ENCODE measurements at regions not wholly inside any gene's neighbourhood (a gene's known extent, or its start where the extent isn't known, plus 50 kb on each side); places are given as distances from the start of the nearest gene placed in this dataset.

DNA sequence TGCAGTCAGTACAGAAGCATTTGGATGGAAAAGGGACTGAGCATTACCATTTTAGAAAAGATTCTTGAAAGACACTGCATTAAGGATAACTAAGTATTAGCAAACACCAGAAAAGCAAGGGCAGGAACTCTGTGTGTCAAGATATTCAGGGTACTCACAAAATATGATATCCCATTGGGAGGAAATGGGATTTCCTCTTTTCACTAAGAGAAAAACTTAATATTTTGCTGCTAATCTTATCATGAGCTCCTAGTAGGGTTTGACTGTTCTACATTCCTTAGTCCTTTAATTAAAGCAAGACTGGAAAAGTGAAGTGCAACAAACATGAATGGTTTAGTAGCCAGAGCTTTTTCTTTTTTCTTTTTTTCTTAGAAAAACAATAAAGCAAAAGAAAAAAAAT lies 305.9 kb upstream of the ADGRL4 start:
- H3K9me3 ChIP-seq (ENCODE audit: control insufficient read depth in 2 of 3, insufficient read depth in 1 of 3, low read length in 3 of 3): no peaks in the 10 kb centered on the region
- H3K4me1 ChIP-seq (ENCODE audit: control insufficient read depth in 2 of 3, insufficient read depth in 2 of 3, low read depth in 1 of 3, low read length in 3 of 3): no peaks in the 10 kb centered on the region
- FAIRE-seq: no peak
- DNase-seq: peak in 1 of 5 donors; percentile 3
- TF ChIP-seq, protein P1, sequence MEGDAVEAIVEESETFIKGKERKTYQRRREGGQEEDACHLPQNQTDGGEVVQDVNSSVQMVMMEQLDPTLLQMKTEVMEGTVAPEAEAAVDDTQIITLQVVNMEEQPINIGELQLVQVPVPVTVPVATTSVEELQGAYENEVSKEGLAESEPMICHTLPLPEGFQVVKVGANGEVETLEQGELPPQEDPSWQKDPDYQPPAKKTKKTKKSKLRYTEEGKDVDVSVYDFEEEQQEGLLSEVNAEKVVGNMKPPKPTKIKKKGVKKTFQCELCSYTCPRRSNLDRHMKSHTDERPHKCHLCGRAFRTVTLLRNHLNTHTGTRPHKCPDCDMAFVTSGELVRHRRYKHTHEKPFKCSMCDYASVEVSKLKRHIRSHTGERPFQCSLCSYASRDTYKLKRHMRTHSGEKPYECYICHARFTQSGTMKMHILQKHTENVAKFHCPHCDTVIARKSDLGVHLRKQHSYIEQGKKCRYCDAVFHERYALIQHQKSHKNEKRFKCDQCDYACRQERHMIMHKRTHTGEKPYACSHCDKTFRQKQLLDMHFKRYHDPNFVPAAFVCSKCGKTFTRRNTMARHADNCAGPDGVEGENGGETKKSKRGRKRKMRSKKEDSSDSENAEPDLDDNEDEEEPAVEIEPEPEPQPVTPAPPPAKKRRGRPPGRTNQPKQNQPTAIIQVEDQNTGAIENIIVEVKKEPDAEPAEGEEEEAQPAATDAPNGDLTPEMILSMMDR (IDR thresholded peaks at IDR 0.05; ENCODE audit: borderline replicate concordance, extremely low read depth, insufficient read depth): no peak
- intact Hi-C loops (cut with DNase I): no loop called here
- no peaks in the 10 kb centered on the region for H3K36me3 ChIP-seq (ENCODE audit: control insufficient read depth in 2 of 3, insufficient read depth in 3 of 3, low read length in 3 of 3)
- H3K27ac ChIP-seq (ENCODE audit: low read depth in 2 of 2, low read length in 2 of 2): no peak overlapping the region
- no peak overlapping the region for H3K9ac ChIP-seq (ENCODE audit: low read length in 3 of 3)
- no peak overlapping the region for H3K4me3 ChIP-seq (ENCODE audit: low read length in 3 of 3)
- H3K27me3 ChIP-seq (ENCODE audit: control insufficient read depth, insufficient read depth, low read length): no peaks in the 10 kb centered on the region

DNA sequence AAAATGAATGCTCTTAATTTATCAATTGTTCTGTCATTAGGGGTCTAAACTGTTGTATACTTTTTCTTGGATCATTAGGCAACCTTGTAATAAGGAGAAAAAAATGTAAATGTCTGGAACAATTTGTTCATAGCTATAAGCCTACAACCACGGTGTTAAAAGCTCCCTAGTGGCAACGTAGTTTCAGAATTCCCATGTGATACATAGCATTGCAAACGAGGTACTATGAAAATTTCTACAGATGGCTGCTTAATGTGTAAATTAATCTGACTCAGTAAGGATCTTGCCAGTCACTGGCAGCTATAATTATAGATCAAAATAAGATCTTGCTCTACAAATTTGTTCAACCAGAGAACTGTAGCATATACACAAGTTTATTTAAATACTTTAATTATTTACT lies 304.1 kb upstream of the ADGRL4 start:
- H3K4me3 ChIP-seq (ENCODE audit: low read length in 3 of 3): no peak overlapping the region
- DNase-seq (no peak), FAIRE-seq (no peak)
- intact Hi-C loops (cut with DNase I): no loop called here
- TF ChIP-seq, protein P1 (IDR thresholded peaks at IDR 0.05; ENCODE audit: borderline replicate concordance, extremely low read depth, insufficient read depth): no peak
- H3K9ac ChIP-seq (ENCODE audit: low read length in 3 of 3): no peak overlapping the region
- H3K4me1 ChIP-seq (ENCODE audit: control insufficient read depth in 2 of 3, insufficient read depth in 2 of 3, low read depth in 1 of 3, low read length in 3 of 3): no peaks in the 10 kb centered on the region
- no peaks in the 10 kb centered on the region for H3K36me3 ChIP-seq (ENCODE audit: control insufficient read depth in 2 of 3, insufficient read depth in 3 of 3, low read length in 3 of 3)
- H3K9me3 ChIP-seq (ENCODE audit: control insufficient read depth in 2 of 3, insufficient read depth in 1 of 3, low read length in 3 of 3): no peaks in the 10 kb centered on the region
- H3K27me3 ChIP-seq (ENCODE audit: control insufficient read depth, insufficient read depth, low read length): no peaks in the 10 kb centered on the region
- no peak overlapping the region for H3K27ac ChIP-seq (ENCODE audit: low read depth in 2 of 2, low read length in 2 of 2)

DNA sequence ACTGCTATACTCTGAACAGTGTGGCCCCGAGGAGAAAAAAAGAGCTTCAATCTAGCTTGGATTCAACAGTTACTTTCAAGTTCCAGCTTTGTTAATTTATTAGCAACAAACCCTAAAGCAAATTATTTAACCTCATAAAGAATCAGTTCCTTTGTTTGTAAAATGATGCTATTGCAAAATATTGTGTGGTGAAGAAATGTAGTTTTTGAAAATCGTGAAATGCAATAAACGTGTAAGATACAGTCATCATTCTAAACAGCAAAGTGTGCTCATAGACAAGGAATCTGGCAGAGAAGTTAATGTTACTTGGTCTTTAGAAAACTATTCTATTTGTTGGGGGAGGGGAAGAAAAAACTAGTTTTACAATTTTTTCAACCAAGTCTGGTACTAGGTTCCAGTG lies 297.6 kb upstream of the ADGRL4 start:
- no peak overlapping the region for H3K27ac ChIP-seq (ENCODE audit: low read depth in 2 of 2, low read length in 2 of 2)
- no peaks in the 10 kb centered on the region for H3K36me3 ChIP-seq (ENCODE audit: control insufficient read depth in 2 of 3, insufficient read depth in 3 of 3, low read length in 3 of 3)
- no peaks in the 10 kb centered on the region for H3K27me3 ChIP-seq (ENCODE audit: control insufficient read depth, insufficient read depth, low read length)
- H3K9ac ChIP-seq (ENCODE audit: low read length in 3 of 3): no peak overlapping the region
- intact Hi-C loops (cut with DNase I): no loop called here
- TF ChIP-seq, protein P1 (IDR thresholded peaks at IDR 0.05; ENCODE audit: borderline replicate concordance, extremely low read depth, insufficient read depth): no peak
- H3K9me3 ChIP-seq (ENCODE audit: control insufficient read depth in 2 of 3, insufficient read depth in 1 of 3, low read length in 3 of 3): no peaks in the 10 kb centered on the region
- DNase-seq (no peak), FAIRE-seq (no peak)
- no peaks in the 10 kb centered on the region for H3K4me1 ChIP-seq (ENCODE audit: control insufficient read depth in 2 of 3, insufficient read depth in 2 of 3, low read depth in 1 of 3, low read length in 3 of 3)
- no peak overlapping the region for H3K4me3 ChIP-seq (ENCODE audit: low read length in 3 of 3)

DNA sequence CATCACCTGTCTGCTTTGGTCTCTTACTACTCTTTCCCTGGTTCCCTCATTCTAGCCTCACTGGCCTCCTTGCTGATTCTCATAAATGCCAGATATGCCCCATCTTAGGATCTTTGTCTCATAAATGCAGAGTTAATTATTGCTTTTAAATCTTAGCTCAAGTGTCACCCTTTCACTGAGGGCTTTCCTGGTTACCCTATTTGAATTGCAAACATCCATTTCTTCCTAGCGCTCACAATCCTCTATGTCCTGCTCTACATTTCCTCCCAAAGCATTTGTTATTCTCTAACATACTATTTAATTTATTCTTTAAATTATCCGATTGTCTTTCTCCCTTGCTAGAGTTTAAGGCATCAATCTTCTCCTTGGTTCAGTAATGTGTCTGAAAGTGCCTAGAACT lies 296.5 kb upstream of the ADGRL4 start:
- intact Hi-C loops (cut with DNase I): no loop called here
- no peak for DNase-seq
- Histone ChIP-seq H3K27ac (ENCODE audit: low read depth in 2 of 2, low read length in 2 of 2) (no peak overlapping the region), H3K9me3 (ENCODE audit: control insufficient read depth in 2 of 3, insufficient read depth in 1 of 3, low read length in 3 of 3) (no peaks in the 10 kb centered on the region), H3K9ac (ENCODE audit: low read length in 3 of 3) (no peak overlapping the region), H3K27me3 (ENCODE audit: control insufficient read depth, insufficient read depth, low read length) (no peaks in the 10 kb centered on the region), H3K4me1 (ENCODE audit: control insufficient read depth in 2 of 3, insufficient read depth in 2 of 3, low read depth in 1 of 3, low read length in 3 of 3) (no peaks in the 10 kb centered on the region), H3K36me3 (ENCODE audit: control insufficient read depth in 2 of 3, insufficient read depth in 3 of 3, low read length in 3 of 3) (no peaks in the 10 kb centered on the region), H3K4me3 (ENCODE audit: low read length in 3 of 3) (no peak overlapping the region)
- TF ChIP-seq, protein P1 (IDR thresholded peaks at IDR 0.05; ENCODE audit: borderline replicate concordance, extremely low read depth, insufficient read depth): no peak
- no peak for FAIRE-seq

All from kidney (tissue), 13 donors.